ACHN (cell line): ENCODE measurements at regions not wholly inside any gene's neighbourhood (a gene's known extent, or its start where the extent isn't known, plus 50 kb on each side); places are given as distances from the start of the nearest gene placed in this dataset.

Source experiments
- DNase-seq: peaks from one replicate; pipeline ENCODE4 v3.0.0-alpha.2; 2015
- in situ Hi-C: cut with HindIII; loops from 2 replicates; pipeline ENCODE4 v1.10.0; 2017; ENCODE audit warnings: low sequenced_read_pairs, low pct_ligation_motif_present, low pct_unique_long_range_greater_than_20kb

DNA sequence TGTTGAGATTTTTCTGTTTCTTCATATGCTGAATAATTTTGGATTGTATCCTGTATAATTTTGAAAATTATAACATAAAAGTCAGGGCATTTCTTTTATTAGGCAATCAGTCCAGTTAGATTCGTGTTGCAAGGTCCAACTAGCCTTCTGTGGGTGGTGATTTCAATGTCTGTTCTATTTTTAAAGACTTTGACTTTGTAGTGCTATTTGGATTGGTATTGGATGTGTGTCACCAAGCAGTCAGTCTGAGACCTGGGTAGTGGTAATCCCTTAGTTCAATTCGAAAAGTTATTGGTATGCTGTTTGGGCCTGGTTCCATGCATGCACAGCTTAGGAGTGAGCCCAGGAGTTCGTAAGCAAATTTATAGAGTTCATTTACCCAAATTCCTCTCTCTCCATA lies 82.2 kb downstream of the EPDR1 start:
- in situ Hi-C loops = no loop called here

DNA sequence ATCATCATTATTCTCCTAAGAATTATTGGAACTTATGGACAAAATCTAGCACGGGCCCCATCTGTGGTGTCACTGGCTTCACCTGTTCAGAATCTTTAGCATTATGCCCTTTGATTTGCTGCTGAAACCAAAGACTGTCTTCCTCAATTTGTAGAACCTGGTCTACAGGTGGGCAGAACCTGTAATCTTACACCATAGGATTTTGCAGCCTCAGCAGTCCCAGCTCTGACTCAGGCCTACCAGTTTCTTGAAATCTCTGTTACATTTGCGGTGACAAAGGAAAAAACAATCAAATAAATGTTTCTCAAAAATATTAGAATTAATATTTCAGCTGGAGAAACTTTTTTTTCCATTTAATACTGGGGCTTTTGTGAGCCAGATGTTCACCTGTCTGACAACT lies 86.1 kb downstream of the EPDR1 start:
- in situ Hi-C loops = no loop called here
- DNase-seq = no peak

More for the DNA sequence above, 82.2 kb downstream of the EPDR1 start:
- no peak for DNase-seq

DNA sequence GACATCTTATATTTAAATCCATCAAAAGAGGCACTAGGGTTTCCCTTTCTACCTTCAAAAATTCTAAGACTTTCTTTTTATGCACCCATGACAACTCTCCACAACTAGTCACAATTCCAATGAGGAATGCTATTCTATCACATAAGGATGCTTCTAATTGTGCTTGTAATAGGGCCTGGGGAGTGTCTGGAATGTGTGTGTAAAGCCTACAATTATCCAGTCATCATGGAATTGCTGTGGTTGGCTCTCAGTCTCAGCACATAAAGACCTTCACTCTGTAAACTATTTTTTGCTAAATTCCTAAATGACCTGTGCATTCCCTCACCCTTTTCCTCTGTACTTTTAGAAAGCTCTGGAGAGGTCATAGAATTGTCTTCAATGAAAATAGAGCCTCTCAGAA lies 86.7 kb downstream of the EPDR1 start:
- in situ Hi-C loops = no loop called here
- DNase-seq = no peak

DNA sequence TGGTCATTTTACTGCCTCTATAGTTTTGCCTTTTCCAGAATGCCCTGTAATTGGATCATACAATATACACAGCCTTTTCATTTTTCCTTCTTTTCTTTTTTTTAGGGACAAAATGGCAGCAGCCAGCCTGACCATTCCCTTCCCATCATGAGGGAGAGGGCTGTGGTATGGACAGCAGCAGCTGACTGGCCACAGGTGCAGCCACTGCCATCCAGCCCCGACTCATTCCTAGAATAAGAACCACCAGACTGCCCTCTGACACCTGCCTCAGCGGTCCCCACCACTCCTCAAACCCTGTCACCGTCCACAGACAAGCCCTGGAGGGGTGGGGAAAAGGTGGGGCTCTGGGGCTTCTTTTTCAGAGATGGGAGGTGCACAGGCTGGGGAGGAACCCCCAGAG lies 92.8 kb downstream of the EPDR1 start:
- in situ Hi-C loops = no loop called here

DNA sequence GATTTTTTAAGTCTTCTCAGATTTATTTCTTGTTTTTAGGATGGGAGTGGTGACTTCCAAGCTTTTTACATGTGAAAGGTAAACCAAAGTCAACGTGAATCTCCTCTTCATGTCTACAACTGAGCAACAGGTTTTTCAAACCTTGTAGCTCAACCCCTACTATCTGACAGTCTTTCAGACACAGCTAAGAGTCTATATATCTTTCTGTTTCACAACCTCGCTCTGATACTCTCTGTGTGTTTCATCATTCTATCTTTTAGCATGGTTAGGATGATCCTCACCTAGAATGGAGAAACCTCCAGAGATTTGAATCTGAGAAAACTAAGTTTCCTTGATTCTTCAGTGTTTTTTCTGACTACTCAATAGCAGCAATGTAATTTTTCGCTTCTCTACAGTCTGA lies 96.1 kb downstream of the EPDR1 start:
- in situ Hi-C loops = no loop called here

More for the DNA sequence above, 92.8 kb downstream of the EPDR1 start:
- DNase-seq = no peak

DNA sequence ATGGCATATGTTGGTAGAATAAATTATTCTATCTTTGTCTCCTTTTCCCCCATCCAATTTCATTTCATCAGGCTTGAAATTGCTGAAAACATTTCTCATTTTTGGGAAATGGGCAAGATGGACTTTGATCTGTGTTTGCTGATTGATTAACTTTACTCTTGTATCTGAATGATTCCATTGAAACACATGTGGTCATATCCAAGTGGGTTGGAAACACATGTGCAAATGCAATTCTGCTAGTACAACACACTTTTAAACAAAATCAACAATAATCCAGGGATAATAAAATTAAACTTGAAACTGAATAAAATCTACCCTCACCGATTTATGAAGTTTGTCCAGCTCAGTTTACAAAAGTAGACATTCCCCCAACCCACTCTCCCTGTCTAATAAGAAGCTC lies 96.9 kb downstream of the EPDR1 start:
- DNase-seq = no peak
- in situ Hi-C loops = no loop called here

More for the DNA sequence above, 96.1 kb downstream of the EPDR1 start:
- no peak for DNase-seq

DNA sequence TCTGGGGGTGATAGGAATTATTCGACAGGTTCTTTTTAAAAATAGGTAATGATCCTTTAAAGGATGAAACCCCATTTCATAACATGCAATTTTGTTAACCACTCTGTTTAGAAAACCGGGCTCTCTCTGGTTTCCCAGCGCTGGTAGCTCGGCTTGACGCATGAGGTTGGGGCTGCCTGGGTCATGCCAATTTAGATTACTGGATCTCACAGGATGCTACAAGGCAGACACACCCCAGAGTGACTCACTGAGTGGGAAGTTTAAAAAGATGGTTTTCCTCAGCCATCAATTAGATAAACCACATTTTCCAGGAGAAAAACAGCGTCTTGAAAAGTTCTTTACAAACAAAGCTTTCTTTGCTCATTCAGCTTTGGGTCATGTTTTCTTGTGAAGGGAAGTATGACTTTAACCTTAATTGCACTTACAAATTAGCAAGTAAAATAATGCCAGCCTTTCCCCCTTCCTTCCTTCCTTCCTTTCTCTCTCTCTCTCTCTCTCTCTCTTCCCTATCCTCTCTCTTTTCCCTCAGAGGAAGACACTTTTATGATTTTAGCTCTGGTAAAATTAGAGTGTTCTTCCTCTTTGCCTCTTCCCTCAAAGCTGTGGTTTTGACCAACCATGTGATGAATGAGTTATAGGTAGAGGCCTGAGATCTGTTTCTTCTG lies 99.8 kb downstream of the EPDR1 start:
- in situ Hi-C loops = no loop called here
- DNase-seq = no peak

DNA sequence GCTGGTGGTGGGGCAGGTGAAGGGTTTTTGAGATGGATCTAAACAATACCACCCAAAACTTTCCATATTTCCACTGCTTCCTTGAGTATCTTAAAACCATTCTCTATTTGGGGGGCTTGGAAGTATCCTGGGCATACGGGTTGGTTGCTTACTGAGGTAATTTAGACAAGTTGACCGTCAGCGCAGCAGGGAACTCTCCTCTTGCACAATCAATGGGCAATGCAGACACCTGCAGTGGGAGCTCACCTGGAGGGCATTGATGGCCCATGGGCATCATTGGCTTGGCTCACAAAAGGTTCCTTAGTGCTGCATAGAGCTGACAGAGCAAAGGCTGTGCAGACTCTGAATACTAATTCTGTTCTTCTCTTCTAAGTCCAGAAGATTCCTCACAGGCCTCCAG lies 101.5 kb downstream of the EPDR1 start:
- in situ Hi-C loops = no loop called here

DNA sequence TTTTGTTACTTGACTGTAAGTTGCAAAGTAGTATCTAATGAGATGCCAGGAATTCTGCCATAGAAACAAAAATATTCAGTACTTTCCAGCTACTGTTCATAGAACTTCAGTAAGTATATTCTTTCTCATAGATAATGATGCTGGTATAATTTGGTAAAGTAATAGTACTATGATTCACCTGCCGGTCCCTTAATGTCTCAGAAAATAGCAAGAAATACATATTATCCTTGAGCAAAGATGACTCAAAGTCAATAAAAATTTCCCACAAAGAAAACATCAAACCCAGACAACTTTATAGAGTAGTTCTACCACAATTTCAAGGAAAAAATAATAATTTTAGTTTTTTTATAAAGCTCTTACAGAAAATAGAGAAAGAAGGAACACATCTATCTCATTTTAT lies 105.4 kb downstream of the EPDR1 start:
- in situ Hi-C loops = no loop called here
- no peak for DNase-seq

More for the DNA sequence above, 101.5 kb downstream of the EPDR1 start:
- no peak for DNase-seq

DNA sequence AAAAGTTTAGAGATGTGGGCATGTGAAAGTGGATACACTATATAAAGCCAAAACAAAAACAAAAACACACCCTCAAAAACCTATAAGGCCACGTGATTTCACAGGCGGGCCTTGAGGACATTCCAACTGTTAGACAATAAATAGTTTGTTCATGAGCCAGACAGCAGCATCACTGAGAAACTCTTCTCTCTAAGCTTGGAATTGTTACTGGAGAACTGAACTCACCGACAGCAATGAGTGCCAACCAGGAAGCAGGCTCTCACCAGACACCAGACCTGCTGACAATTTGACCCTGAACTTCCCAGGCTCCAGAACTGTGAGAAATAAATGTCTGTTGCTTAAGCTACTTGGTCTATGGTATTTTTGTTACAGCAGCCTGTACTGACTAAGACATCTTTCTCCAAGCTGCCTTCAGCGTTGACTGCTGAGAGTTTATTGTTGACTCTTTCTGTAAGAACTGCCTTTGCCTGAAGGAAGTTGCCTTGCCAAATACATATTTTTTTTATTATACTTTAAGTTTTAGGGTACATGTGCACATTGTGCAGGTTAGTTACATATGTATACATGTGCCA lies 107.5 kb downstream of the EPDR1 start:
- in situ Hi-C loops = no loop called here

DNA sequence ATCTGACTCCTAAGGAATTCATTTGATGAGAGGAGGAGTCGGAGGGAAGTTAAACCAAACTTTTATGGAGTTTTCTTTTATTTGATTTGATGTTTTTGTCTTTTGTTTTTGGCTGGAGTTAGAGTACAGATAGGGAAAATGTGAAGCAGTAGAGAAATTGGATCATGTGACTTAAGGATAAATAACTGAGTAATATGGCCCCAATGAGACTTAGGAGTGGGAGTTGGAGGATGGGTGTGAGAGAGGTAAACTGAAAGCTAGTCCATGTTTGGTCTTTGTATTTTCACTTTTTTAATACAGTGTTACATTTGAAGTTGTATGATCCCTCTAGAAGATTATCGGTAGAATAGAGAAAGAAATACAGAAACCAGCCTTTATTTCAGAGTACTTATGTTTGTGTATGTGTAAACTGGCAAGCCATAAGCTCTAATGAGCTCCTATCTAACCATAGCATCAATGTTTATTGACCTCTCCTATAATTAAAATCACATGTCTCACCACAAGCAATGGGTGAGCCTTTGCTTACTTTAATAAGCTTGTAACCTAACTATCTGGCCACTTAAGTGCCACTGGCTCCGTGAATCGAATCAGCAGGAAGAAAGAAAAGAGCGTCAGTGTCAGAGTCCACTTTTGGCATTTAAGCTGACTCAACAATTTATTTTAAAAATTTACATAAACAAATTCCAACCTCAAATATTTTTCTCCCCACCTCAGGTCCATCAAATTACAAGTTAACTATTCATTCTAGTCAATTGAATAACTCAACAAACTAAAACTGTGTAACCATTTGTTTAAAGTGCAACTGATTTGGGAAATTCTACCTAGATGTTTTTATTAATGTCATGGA lies 113.8 kb downstream of the EPDR1 start:
- DNase-seq = no peak
- in situ Hi-C loops = no loop called here

More for the DNA sequence above, 107.5 kb downstream of the EPDR1 start:
- no peak for DNase-seq

DNA sequence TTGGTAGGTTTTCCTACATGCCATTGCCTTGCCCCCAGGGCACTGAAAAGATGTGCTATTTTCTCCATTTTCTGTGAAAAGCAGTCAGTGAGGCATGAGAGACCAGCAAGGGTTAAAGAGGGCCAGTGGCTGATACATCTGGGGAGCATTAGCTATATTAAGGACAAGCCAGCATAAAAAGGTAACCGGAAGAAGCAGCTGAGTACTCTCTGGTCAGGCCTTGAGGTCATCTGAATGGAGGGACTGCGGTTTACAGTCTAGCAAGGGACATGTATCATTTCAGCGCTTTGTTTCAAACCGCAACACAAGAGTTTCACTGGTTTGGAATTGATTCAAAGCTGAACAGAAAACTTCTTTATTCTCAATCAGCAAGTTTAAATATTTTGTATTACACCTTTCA lies 120.4 kb downstream of the EPDR1 start:
- no peak for DNase-seq
- in situ Hi-C loops = no loop called here

DNA sequence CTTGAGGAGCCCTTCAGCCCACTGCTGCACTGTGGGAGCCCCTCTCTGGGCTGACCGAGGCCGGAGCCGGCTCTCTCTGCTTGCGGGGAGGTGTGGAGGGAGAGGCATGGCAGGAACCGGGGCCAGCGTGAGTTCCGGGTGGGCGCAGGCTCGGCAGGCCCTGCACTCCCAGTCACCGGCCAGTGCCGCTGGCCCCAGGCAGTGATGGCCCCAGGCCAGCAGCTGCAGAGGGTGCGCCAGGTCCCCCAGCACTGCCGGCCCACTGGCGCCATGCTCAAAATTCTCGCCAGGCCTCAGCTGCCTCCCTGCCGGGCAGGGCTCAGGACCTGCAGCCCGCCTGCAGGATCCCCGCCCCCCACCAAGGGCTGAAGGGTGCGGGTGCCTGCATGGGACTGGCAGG lies 128.4 kb upstream of the STARD3NL start:
- DNase-seq = no peak
- in situ Hi-C loops = no loop called here

DNA sequence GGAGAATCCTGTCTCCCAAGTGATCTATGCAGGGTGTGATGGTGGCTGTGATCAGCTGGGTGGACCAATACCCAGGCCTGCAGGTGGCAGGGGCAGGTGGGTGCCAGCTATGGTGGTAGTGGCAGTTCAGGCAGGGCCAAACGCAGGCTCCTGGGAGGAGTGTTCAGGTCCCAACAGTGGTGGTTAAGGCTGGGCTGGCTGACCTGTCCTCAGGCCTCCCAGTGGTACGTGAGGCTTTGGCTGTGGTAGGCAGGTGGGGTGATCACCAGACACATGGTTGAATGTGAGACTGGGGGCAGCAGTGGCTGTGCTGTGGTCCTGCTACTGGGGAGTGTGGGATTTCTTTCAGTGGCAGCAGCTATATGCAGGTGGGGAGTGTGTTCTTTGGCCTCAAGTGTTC lies 126.7 kb upstream of the STARD3NL start:
- in situ Hi-C loops = no loop called here
- DNase-seq = no peak

DNA sequence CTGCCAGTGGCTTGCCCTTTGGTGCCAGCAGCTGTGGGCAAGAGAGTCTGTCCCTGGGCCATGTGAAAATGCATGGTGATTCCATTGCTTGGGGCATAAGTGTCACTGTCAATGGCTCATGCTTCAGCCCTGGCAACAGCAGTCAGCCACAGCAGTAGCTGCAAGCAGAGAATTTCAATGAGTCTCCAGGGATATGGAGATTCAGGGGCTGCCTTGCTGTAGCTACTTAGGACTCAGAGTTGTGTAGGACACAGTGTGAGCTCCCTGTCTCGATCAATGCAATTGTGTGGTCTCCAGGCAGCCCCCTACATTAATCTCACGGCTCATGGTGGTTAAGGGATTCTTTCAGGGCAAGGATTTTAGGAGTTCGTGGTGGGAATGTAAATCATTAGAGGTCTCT lies 126.3 kb upstream of the STARD3NL start:
- in situ Hi-C loops = no loop called here
- no peak for DNase-seq

DNA sequence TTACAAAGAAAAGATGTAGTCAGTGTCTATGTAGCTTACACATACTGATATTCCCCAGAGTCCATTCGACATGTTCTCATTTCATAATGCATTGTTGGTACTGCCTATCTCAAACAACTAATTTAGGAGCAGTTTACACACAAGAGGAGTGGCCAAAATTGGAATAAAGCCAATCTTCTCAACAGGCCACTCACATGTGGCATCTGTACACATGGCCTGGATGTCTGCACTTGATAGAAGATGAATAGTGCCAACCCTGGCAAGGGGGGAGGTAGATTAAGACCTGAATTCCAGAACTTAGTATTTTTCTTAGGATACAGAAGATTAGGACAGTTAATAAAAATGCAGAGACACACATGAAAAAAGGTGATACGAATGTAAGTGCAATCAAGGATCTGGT lies 125.3 kb upstream of the STARD3NL start:
- no peak for DNase-seq
- in situ Hi-C loops = no loop called here

DNA sequence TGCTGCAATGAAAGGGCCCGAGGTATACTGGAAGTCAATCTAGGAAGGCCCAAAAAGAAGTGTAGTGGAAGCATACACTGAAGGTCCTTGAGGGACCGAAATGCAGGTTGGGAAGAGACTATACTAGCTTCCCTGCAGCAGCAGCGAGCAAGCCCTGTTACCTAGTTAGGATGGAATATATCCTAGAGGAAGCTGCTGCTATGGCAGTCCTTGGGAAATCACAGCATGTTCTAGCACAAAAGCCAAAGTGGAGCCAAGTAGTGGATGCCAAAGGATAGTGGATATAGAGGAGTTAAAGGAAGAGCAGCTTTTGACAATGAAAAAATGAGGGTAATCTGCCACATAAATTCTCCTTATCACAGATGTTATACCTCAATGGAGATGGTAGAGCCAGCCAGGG lies 123.8 kb upstream of the STARD3NL start:
- in situ Hi-C loops = no loop called here
- no peak for DNase-seq

DNA sequence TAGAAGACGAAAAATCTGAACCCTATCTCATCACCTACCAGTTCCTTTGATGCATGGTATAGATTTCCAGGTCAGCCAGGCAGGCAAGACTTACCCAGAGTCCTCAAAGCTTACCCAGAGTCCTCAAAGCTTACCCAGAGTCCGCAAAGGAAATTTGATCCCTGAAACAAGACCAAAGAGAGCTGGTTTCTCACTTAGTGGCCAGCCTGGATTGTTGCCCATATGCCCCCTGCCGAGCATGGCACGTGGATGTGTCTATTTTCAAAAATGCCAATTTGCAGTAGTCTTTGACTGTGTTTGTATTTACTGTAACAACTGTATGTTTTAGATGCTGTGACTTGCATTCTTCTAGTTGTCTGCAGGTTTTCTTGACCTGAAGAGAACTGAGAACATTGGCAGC lies 120.2 kb upstream of the STARD3NL start:
- in situ Hi-C loops = no loop called here
- DNase-seq = no peak

DNA sequence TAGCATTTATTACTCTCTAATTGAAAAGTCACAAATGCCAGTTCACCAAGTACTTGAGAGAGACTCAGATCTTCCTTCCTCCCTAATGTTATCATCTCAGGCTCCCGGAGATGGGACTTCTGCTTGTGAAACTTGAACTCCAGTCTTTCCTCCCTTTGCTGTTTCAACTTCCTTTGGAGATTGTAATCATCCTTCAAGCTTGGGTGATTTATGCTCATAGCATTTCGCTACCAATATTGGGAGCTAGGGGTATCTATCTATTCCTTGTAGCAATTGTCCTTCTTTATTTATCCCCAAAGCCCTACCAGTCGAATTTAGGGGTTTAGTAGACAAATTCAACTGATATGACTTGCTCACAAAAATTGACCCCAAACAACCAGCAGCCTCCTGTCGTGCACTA lies 117.9 kb upstream of the STARD3NL start:
- no peak for DNase-seq
- in situ Hi-C loops = no loop called here

DNA sequence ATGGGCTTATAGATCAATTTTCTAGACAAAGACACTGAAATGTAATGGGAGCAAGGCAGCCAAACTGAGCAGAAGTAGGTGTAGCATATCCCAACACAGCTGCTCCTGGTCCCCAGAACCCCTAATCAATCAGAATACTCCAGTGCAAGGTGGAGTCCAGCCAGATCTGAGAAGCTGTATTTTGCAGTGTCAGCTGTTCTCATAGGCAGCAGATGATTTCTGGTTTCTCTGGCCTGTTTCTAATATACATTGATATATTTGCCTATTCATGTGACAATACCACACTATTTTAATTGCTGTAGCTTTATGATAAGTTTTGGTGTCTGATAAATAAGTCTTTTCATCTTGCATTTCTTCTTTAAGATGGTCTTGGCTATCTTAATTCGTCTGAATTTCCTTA lies 117.4 kb upstream of the STARD3NL start:
- in situ Hi-C loops = no loop called here
- DNase-seq = no peak
